ENCODE measurements at regions not wholly inside any gene's neighbourhood (a gene's known extent, or its start where the extent isn't known, plus 50 kb on each side); places are given as distances from the start of the nearest gene placed in this dataset.

GRCh38 chr11:19661827-19662226 is 50.8 kb upstream of the NAV2 start:
- DNase-seq (ENCODE audit: low read depth in 2 of 2) = no peak
- H3K4me3 ChIP-seq (replicated peaks in 1 of 2; ENCODE audit: low read depth in 2 of 2, low read length in 2 of 2) = no peak overlapping the region

GRCh38 chr11:19660076-19660475 is 52.6 kb upstream of the NAV2 start:
- peak in 1 of 2 donors; percentile 76 for DNase-seq (ENCODE audit: low read depth in 2 of 2)
- no peak overlapping the region for H3K4me3 ChIP-seq (replicated peaks in 1 of 2; ENCODE audit: low read depth in 2 of 2, low read length in 2 of 2)
- no peak for TF ChIP-seq CTCF (IDR thresholded peaks at IDR 0.05; ENCODE audit: low read depth, low read length)

More at GRCh38 chr11:19661827-19662226, 50.8 kb upstream of the NAV2 start:
- TF ChIP-seq CTCF (IDR thresholded peaks at IDR 0.05; ENCODE audit: low read depth, low read length) = no peak

GRCh38 chr11:19659529-19659928 is 53.1 kb upstream of the NAV2 start:
- TF ChIP-seq CTCF (IDR thresholded peaks at IDR 0.05; ENCODE audit: low read depth, low read length) = no peak
- no peak for DNase-seq (ENCODE audit: low read depth in 2 of 2)
- H3K4me3 ChIP-seq (replicated peaks in 1 of 2; ENCODE audit: low read depth in 2 of 2, low read length in 2 of 2) = no peak overlapping the region

- no peak overlapping the region for H3K4me3 ChIP-seq (replicated peaks in 1 of 2; ENCODE audit: low read depth in 2 of 2, low read length in 2 of 2)
- DNase-seq (ENCODE audit: low read depth in 2 of 2) = no peak
- peak; percentile 12 for TF ChIP-seq CTCF (IDR thresholded peaks at IDR 0.05; ENCODE audit: low read depth, low read length)
These were observed 54.3 kb upstream of the NAV2 start for GRCh38 chr11:19658344-19658743.

GRCh38 chr11:19656140-19656541 is 56.5 kb upstream of the NAV2 start:
- TF ChIP-seq CTCF (IDR thresholded peaks at IDR 0.05; ENCODE audit: low read depth, low read length) = no peak
- DNase-seq (ENCODE audit: low read depth in 2 of 2) = no peak
- H3K4me3 ChIP-seq (replicated peaks in 1 of 2; ENCODE audit: low read depth in 2 of 2, low read length in 2 of 2) = no peak overlapping the region

GRCh38 chr11:19652623-19653375 is 59.8 kb upstream of the NAV2 start:
- no peak for DNase-seq (ENCODE audit: low read depth in 2 of 2)
- H3K4me3 ChIP-seq (replicated peaks in 1 of 2; ENCODE audit: low read depth in 2 of 2, low read length in 2 of 2) = no peak overlapping the region
- TF ChIP-seq CTCF (IDR thresholded peaks at IDR 0.05; ENCODE audit: low read depth, low read length) = no peak

GRCh38 chr11:19651653-19652052 is 61.0 kb upstream of the NAV2 start:
- no peak for TF ChIP-seq CTCF (IDR thresholded peaks at IDR 0.05; ENCODE audit: low read depth, low read length)
- no peak for DNase-seq (ENCODE audit: low read depth in 2 of 2)
- no peak overlapping the region for H3K4me3 ChIP-seq (replicated peaks in 1 of 2; ENCODE audit: low read depth in 2 of 2, low read length in 2 of 2)
